ENCODE measurements at regions not wholly inside any gene's neighbourhood (a gene's known extent, or its start where the extent isn't known, plus 50 kb on each side); places are given as distances from the start of the nearest gene placed in this dataset.

DNA sequence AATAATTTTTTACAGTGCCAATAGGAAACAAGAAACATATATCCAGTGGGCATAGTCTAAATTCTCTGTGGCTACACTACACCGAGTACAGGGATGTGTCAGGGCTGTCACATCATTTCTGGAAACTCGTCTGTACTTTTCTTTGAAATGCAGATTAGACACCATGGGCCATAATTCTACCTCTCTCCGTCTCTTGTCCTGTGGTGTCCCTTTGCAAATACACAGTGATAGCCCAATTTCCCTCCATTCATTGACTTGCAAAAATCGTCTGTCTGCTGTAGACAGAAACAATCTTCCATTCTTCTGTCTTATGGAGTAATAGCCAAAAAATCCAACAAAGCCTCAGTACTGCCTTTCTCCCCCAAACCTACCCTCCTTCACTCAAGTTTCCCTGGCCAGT, 487.1 kb upstream of the ANO3 start:
- ChIA-PET POLR2A (no interaction called here), CTCF (no interaction called here)

- POLR2A ChIA-PET, result no interaction called here
- CTCF ChIA-PET, result no interaction called here
Observed at GRCh38 chr11:25855916-25856315, 476.0 kb upstream of the ANO3 start.

- ChIA-PET POLR2A (no interaction called here), CTCF (no interaction called here)
Observed at GRCh38 chr11:25859776-25860175, 472.2 kb upstream of the ANO3 start.

DNA sequence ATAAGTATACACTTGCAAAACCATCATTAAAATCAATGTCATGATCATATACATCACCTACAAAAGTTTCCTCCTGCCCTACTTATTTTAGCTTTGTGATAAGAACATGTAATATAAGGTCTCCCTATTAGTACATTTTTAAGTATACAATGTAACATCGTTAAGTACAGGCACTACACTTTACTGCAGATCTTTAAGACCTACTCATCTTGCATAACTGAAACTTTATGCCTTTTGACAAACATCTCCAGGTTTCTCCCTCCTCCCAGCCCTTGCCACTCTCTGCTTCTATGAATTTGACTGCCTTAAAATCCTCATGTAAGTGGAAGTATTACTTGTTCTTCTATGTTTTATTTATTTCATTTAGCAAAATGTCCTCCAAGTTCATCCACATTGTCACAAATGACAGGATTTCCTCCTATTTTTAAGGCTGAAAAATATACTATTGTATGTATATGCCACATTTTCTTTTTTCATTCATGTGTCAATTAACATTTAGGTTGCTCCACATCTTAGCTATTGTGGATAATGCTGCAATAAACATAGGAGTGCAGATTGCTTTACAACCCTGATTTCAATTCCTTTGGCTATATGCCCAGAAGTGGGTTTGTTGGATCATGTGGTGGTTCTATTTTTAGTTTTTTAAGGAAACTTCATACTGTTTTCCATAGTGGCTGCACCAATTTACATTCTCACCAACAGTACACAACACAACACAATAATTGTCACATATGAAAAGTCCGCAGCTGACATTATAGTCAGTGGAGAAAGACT, 471.1 kb upstream of the ANO3 start:
- ChIA-PET CTCF (no interaction called here), POLR2A (no interaction called here)

GRCh38 chr11:25862159-25862558, 469.8 kb upstream of the ANO3 start:
- POLR2A ChIA-PET, result no interaction called here
- CTCF ChIA-PET, result no interaction called here

DNA sequence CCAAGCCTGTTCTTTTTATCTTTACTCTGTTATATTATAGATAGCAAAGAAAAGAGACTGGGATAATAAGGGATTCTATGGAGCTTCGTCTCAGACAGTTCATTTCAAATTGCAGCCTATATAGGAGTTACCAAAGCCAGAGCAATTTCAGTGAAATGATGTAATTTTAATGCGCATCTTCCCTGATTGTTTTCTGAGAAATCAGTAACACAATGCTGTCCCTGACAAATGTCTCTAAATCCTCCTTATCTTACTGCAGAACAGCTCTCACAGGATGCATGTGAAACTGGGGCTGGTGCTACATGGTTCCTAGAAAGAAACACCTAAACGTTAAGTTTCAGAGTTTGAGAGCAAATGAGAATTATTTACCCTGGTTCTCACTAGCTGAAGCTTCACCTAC, 467.9 kb upstream of the ANO3 start:
- POLR2A ChIA-PET, result no interaction called here
- CTCF ChIA-PET, result no interaction called here

DNA sequence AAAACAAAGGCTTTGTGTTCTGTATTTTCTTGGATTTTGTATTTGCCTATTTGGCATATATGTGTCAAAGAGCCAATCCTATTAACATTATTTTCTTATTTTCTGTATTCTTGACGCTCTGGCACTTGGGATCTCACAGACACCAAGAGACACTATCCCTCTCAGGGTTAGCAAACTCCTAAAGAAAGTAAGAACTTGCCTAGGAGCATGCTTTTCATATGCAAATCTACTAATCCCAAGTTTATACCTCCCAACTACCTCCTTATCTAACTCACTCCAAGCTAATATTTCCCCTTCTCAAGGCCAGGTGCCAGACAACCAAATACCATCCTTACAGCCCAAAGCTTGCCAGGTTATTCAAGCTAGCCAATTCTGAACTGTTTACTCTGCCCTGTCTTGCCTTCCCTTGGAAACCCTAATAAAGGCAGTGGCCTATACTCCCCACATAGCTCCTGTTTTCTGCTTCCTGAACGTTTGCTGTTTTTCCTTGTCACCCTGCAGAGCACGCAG, 455.4 kb upstream of the ANO3 start:
- ChIA-PET CTCF (no interaction called here), POLR2A (no interaction called here)

DNA sequence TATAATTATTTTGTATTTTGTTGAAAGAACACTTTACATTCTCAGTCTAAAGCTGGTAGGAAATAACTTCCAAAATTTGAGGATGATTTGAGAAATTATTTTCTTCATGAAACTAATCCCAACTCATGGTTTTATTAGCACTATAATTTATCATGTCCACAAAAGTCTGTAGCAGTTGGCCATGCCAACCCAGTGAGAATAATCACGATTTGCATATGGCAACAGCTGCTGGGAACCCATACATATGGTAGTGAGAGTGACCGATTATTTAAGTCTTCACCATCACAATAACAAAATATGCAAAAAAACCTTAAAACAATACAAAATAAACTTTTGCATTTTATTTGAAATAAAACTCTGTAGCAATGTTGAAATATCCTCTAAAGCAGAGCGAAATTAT, 445.9 kb upstream of the ANO3 start:
- ChIA-PET CTCF (no interaction called here), POLR2A (no interaction called here)

- POLR2A ChIA-PET, result no interaction called here
- CTCF ChIA-PET, result no interaction called here
Observed at GRCh38 chr11:25890626-25891260, 441.2 kb upstream of the ANO3 start.

- POLR2A ChIA-PET, result no interaction called here
- CTCF ChIA-PET, result no interaction called here
Observed at GRCh38 chr11:25891960-25892359, 440.0 kb upstream of the ANO3 start.

- CTCF ChIA-PET, result no interaction called here
- POLR2A ChIA-PET, result interaction anchor here (0.6 kb wide), 1 partner anchor 19 kb away, joined by 5 read pairs; no protein-coding TSS in a partner anchor
Observed at GRCh38 chr11:25899617-25900160, 432.2 kb upstream of the ANO3 start.

DNA sequence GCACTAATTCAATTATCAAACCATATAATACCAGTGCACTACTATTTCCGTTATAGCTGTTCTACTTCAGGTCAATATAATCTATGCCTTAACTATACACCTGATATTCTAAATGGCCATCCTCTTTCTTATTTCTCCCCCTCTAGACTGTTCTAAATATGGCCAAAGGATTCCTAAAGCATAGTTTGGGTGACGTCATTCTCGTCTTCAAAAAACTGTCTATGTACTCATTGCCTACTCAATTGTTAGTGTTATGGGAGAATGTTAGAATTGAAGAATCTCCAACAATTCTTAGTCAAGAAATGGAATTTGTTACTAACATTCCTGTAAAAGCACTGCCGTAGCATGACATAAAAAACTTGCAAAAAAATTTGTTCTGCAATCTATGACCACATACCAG, 431.1 kb upstream of the ANO3 start:
- CTCF ChIA-PET, result no interaction called here
- POLR2A ChIA-PET, result no interaction called here

GRCh38 chr11:25901415-25901814, 430.5 kb upstream of the ANO3 start:
- ChIA-PET CTCF (no interaction called here), POLR2A (no interaction called here)

GRCh38 chr11:25902476-25902875, 429.5 kb upstream of the ANO3 start:
- POLR2A ChIA-PET, result no interaction called here
- CTCF ChIA-PET, result no interaction called here

GRCh38 chr11:25908726-25909125, 423.2 kb upstream of the ANO3 start:
- POLR2A ChIA-PET, result no interaction called here
- CTCF ChIA-PET, result no interaction called here

- ChIA-PET CTCF (no interaction called here), POLR2A (no interaction called here)
Observed at GRCh38 chr11:25910086-25910485, 421.8 kb upstream of the ANO3 start.

DNA sequence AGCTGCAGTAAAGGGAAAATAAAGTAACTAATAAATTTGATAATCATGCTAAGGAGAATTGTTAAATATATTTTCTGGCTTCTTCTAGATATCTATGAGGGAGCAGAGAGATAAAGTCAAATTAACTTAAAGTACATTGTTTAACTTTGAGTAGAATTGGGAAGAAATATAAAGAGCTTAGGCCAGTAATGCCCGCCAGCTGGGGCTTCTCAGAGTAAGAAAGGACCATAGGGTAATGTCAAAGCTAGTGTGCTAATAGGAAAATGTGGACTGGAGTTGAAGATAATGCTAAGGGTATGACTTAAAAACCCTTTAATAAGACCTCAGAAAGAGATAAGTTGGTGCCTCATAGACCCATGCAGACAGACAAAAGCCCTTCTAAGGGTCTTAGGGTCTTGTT, 411.6 kb upstream of the ANO3 start:
- ChIA-PET POLR2A (no interaction called here), CTCF (no interaction called here)

DNA sequence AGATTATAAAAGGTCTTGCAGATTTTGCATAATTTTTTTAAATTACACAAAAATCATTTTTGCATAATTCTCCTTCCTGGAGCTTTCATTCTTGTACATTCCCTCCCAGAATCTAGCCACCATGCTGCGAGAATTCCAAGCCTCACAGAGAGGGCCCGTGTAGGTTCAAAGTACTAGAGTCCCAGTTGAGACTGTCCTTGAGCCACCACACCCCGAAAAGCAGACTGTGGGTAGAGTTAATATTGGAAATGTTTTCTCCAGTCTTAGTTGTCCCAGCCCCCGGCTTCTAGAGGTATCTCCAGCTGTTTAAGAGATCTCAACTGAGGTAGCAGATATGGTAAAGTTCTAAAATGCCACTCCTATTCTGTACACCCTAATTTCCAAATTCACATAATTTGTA, 407.3 kb upstream of the ANO3 start:
- ChIA-PET POLR2A (no interaction called here), CTCF (no interaction called here)

GRCh38 chr11:25925359-25925758, 406.6 kb upstream of the ANO3 start:
- POLR2A ChIA-PET, result no interaction called here
- CTCF ChIA-PET, result no interaction called here

DNA sequence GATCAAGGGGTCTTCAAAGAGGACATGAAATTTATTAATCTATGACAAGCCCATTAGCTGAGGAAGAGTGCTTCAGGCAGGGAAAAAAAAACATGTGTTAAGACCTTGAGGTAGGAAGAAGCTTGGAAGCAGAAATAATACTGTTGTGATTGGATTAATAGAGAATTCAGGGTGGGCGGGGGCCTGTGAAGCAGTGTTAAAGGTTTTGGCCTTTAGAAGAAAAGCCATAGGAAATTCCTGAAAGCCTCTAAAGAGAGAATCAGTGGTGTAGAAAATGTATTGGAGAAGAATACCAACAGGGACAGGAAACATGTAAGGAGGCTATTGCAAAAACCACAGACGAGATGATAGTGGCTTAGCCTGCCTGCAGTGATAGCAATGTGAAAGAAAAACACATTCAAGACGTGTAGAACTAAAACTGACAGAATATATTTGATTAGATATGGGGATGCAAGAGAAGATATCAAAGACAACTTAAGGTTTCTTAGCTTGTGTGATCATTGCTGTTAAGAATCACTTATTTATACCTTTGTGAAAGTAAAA, 404.4 kb upstream of the ANO3 start:
- CTCF ChIA-PET, result no interaction called here
- POLR2A ChIA-PET, result no interaction called here

- CTCF ChIA-PET, result no interaction called here
- POLR2A ChIA-PET, result no interaction called here
Observed at GRCh38 chr11:25928076-25928475, 403.9 kb upstream of the ANO3 start.

GRCh38 chr11:25938952-25939351, 393.0 kb upstream of the ANO3 start:
- POLR2A ChIA-PET, result no interaction called here
- CTCF ChIA-PET, result no interaction called here

Data from activated CD8-positive, alpha-beta memory T cell treated with anti-CD3 and anti-CD28 coated beads for 36 hours (primary cell).